COR-L47 (cell line): ENCODE measurements at regions not wholly inside any gene's neighbourhood (a gene's known extent, or its start where the extent isn't known, plus 50 kb on each side); places are given as distances from the start of the nearest gene placed in this dataset.
"Not testable (repeated sequence)": the region's sequence is repeated elsewhere in the genome, so short reads cannot be mapped to it uniquely, and the experiment has no call there.

ENCODE experiments used
- DNase-seq: peaks from one replicate; lab custom pipeline; 2025; lab: John Stamatoyannopoulos, UW

GRCh38 chr2:63695583-63695982 lies 106.8 kb downstream of the MDH1 start:
- DNase-seq = no peak

DNA sequence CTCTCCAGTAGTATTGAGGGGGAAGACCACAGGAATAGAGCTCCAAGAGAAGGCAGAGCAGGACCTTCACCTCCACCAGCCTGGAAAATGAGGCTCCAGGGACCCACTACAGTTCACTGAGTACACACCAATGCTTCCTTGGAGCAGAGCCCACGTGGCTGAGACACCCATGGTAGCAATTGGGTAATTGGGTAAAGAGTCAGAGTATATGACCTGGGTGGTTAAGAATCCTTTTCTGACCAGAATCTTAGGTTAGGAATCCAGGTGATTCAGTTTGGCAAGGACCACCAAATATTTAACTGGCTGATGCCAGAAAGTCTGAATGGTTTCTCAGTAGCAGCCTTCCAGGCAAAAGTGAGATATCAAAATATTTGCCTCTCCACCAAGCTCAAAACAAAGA lies 107.7 kb downstream of the MDH1 start:
- no peak for DNase-seq

GRCh38 chr2:63697160-63697559 lies 108.4 kb downstream of the MDH1 start:
- DNase-seq = no peak

DNA sequence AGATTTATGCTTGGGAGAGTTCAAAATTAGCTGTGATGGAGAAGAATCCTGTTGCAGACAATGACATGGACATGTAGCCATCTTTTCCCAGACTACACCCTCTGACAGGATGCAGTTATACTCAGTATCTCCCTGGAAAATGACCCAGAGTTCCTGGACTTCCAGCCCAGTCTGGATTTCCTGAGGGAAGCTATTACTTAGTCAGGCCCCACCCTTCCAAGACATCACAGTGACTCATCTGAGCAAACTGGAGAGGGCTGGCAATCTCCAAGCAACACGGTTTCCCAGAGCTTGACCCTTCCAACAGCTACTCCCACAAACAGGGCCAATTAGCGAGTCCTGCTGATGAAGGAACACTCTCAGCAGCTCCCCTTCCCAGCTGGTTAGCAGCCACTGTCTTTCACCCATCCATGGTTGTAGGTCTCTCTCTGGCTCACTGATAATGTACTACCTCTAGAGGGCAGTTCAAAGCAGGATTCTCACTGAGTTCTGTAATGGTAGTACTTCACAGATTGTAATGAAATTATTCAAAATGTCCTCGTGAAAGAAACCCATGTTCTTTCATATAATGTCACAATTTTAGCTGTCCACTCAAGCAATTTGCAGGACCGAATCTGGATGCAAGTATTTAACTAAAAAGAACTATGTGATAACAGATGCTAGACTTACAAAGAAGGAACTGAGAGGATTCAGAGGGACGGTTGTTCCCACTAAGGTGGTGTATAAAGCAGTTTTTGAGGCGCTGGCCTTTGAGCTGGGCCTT lies 110.2 kb downstream of the MDH1 start:
- DNase-seq = peak; percentile 61

GRCh38 chr2:63699549-63699839 lies 110.7 kb downstream of the MDH1 start:
- no peak for DNase-seq

GRCh38 chr2:63700271-63700670 lies 111.5 kb downstream of the MDH1 start:
- DNase-seq = no peak

DNA sequence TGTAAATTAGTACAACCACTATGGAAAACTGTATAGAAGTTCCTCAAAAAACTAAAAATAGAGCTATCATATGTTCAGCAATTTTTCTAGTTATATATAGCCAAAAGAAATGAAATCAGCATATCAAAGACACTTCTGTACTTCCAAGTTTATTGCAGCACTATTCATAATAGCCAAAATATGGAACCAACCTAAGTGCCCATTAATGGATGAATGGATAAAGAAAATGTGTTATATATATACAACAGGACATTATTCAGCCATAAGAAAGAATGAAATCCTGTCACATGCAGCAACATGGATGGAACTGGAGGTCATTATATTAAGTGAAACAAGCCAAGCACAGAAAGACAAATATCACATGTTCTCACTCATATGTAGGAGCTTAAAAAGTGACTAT lies 112.6 kb downstream of the MDH1 start:
- DNase-seq = no peak

DNA sequence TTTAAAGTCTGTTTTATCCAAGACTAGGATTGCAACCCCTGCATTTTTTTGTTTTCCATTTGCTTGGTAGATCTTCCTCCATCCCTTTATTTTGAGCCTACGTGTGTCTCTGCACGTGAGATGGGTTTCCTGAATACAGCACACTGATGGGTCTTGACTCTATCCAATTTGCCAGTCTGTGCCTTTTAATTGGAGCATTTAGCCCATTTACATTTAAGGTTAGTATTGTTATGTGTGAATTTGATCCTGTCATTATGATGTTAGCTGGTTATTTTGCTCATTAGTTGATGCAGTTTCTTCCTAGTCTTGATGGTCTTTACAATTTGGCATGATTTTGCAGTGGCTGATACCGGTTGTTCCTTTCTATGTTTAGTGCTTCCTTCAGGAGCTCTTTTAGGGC lies 117.3 kb downstream of the MDH1 start:
- DNase-seq = not testable (repeated sequence)

DNA sequence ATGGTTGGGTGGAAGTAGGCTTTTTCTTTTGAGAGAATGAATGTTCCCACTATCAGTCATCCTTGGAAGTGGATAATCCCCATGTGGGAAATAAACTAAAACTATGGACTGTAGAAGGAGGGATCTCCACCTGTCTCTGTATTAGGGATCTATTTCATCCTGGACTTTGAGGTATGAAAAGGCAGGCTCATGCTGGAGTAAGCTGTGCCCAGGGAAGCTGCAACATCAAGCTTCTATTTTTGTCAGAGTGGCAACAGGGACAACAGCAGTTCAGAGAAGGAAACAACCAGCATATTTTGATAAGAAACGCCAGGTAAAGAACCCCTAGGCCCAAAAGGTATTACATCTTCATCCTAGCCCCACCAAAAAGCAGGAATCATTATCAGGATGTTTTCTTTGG lies 122.0 kb downstream of the MDH1 start:
- no peak for DNase-seq

GRCh38 chr2:63712748-63713147 lies 124.0 kb downstream of the MDH1 start:
- DNase-seq = no peak

DNA sequence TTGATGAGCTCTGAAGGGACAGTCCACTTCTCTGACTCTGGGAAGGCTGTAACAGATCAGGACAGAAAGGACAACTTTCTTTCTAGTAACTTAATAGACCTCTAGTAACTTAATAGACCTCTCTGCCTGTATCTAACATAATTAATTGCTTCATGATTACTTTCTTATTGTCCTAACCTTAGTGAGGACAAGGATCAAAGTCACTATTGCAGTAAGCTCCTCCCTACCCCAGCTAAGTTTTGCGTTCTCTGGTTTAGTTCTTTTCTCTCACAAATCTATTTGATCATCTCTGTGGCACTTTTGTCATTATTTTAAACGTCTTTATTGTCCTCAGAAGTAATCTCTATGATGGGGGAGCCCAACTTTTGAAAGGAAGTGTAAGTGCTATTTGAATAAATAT lies 125.5 kb upstream of the UGP2 start:
- DNase-seq = no peak

DNA sequence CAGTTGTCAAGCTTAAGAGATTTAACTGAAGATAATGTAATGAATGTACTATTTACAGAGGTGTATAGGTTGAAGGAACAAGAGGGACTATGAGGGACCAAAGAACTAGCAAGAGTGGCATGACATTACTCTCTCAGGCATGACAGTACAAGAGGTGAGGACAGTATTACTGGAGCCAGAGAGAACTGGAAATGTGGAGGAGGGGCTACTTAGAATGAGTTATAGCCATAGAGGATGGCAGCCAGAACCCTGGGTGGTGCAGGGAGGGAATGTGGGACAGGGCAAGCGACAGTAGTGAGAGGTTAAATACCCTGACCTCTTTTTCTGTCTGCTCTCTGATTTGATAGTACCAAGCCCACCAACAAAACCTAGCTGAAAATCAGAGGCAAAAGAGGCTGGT lies 122.6 kb upstream of the UGP2 start:
- DNase-seq = no peak

DNA sequence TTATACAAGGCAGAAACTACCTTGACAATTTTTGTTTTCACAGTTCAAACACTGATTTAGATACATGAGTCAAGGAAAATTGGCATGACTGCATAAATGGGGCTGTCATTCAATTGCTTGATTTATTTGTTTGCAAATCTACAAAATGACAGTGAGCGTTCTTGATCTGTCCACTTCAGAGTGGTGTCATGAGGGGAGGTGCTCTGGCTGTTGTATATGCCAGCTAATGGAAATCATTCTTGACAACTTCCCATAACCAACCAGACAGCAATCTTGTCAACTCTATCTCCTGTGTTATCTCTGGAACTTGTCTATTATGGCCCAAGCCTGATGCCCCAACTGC lies 120.6 kb upstream of the UGP2 start:
- no peak for DNase-seq

DNA sequence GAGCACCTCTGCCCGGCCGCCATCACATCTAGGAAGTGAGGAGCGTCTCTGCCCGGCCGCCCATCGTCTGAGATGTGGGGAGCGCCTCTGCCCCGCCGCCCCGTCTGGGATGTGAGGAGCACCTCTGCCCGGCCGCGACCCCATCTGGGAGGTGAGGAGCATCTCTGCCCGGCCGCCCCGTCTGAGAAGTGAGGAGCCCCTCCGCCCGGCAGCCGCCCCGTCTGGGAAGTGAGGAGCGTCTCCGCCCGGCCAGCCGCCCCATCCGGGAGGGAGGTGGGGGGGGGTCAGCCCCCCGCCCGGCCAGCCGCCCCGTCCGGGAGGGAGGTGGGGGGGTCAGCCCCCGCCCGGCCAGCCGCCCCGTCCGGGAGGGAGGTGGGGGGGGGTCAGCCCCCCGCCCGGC lies 119.4 kb upstream of the UGP2 start:
- DNase-seq = not testable (repeated sequence)

GRCh38 chr2:63723709-63724108 lies 118.0 kb upstream of the UGP2 start:
- no peak for DNase-seq

GRCh38 chr2:63725212-63725611 lies 116.5 kb upstream of the UGP2 start:
- not testable (repeated sequence) for DNase-seq

- no peak for DNase-seq
Observed at GRCh38 chr2:63729362-63729761, 112.3 kb upstream of the UGP2 start.

- DNase-seq = no peak
Observed at GRCh38 chr2:63729831-63730230, 111.9 kb upstream of the UGP2 start.

DNA sequence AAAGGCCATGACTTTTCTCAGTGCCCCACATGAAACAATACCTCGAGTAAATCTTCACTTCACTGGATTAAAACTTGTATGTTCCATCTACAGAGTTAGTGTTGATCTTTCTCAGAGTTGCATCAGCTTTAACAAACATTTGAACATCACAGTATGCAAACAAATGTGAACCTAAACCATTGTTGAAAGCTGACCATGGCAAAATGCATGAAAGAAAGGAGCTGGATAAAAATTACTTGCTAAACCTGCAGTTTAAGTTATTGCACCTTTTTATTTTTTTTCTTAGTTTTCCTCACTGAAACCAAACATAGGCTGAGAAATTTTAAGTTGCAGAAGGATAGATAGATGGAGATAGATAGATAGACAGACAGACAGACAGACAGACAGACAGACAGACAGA lies 107.2 kb upstream of the UGP2 start:
- DNase-seq = no peak

DNA sequence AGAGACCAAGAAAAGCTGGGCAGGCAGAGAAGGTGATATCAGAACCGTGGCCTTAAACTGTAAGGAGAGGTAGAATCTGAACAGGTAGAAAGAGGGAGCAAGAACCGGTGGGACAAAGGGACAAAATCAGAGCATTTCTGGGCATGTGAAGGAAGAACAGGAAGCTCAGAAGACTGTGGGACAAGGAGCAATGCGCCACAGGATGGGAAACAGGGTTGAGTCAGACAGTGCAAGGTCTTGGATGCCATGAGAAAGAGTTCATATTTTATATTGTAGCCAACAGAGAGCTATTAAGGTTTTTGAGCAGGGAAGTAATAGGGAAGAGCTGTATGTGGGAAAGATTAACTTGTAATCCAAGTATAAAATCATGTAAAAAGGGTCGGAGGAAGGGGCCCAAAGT lies 106.4 kb upstream of the UGP2 start:
- DNase-seq = no peak

DNA sequence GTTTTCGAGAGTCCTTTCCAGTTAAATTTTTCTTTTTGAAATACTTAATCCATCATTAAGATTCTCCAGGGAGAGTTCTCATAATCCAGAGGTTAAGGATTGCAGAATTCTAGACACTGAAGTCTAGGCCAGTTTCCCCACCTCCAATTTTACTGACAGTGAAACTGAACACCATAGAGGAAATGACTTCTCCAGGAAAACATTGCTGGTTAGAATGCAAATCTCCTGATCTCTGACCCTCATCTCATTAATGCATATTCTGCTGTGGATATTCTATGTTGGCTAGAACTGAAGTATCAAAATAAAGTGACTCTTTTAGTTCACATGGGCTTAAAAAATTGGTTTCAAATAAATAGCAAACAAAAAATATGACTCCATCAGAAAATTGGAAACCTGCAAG lies 105.8 kb upstream of the UGP2 start:
- DNase-seq = no peak

DNA sequence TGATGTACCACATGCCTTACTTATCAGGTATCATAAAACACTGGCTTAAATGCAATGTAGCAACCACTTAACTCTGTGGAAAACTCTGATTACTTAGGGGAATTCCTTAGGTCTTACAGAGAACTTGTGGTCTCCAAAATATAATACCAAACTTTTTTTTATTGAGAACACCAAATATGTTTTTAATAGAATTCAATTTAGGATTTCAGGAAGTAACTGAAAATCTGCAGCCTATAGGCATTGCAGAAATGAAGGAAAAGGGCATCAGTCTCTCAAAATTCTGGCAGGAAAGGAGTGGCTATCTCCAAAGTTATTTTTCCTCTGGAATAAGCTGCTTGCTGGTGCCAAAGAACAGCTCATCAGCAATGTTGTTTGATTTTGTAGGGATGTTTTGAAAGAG lies 105.3 kb upstream of the UGP2 start:
- no peak for DNase-seq

GRCh38 chr2:63737081-63737751 lies 104.5 kb upstream of the UGP2 start:
- no peak for DNase-seq

DNA sequence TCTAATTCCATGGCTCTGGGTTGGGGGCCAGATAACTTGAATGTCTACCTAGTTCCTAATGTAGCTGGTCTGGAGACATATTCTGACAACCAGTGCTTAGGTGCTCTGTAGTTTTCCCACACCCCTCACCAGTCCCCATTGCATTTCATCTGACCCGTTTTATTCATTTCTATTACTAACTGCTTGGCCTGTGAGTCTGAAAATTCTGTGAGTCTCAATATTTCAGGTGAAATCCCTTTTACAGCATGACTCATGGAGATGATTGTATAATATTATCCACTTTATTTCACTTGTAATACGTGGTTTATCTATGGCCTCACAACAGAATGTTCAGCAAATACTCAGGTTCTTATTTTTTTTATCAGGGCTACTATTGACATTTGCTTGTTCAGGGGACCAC lies 103.7 kb upstream of the UGP2 start:
- DNase-seq = no peak
